ENCODE measurements at regions not wholly inside any gene's neighbourhood (a gene's known extent, or its start where the extent isn't known, plus 50 kb on each side); places are given as distances from the start of the nearest gene placed in this dataset.

DNA sequence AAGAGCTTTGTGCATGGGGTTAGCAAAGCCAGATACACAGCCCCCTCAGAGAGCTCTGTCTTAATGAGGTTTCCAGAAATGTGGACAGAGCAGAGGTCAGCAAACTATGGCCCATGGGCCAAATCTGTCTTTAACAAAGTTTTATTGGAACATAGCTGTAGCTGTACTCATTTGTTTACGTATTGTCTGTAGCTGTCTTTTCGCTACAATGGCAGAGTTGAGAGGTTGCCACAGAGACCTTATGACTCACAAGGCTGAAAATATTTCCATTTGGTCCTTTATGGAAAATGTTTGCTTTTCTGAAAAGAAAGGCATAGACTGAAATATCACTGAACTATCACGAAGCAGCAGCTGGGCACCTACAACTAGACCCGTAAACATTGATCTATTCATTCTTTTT is 841.8 kb downstream of the SLC4A3 start:
- H3K27me3 ChIP-seq = no peaks in the 10 kb centered on the region
- H3K9me3 ChIP-seq = no peaks in the 10 kb centered on the region
- no peaks in the 10 kb centered on the region for H3K4me1 ChIP-seq
- TF ChIP-seq POLR2A (IDR thresholded peaks at IDR 0.05) = no peak
- TF ChIP-seq, protein P1, sequence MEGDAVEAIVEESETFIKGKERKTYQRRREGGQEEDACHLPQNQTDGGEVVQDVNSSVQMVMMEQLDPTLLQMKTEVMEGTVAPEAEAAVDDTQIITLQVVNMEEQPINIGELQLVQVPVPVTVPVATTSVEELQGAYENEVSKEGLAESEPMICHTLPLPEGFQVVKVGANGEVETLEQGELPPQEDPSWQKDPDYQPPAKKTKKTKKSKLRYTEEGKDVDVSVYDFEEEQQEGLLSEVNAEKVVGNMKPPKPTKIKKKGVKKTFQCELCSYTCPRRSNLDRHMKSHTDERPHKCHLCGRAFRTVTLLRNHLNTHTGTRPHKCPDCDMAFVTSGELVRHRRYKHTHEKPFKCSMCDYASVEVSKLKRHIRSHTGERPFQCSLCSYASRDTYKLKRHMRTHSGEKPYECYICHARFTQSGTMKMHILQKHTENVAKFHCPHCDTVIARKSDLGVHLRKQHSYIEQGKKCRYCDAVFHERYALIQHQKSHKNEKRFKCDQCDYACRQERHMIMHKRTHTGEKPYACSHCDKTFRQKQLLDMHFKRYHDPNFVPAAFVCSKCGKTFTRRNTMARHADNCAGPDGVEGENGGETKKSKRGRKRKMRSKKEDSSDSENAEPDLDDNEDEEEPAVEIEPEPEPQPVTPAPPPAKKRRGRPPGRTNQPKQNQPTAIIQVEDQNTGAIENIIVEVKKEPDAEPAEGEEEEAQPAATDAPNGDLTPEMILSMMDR (IDR thresholded peaks at IDR 0.05) = no peak
- H3K27ac ChIP-seq = no peak overlapping the region
- no peak for DNase-seq
- no peaks in the 10 kb centered on the region for H3K36me3 ChIP-seq
- WGBS, 2 donors = 54 to 56% methylated on average over 4 of the region's 4 CpGs
- H3K4me3 ChIP-seq = no peak overlapping the region
- intact Hi-C loops (cut with DNase I) = no loop called here

DNA sequence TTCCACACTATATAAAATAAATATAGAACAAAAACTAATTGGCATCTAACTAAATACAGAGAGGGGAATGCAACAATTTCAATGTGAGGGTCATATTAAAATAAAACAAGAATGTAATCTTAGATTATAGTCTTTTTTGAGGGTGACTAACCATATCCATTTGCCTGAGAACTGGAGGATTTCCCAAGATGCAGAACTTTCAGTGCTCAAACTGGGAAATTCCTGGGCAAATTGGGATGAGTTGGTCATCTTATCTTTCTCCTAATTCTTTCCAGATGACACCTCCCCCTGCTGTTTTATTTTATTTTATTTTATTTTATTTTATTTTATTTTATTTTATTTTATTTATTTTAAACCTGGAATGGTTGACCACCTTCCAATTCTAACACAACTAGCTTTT is 846.2 kb downstream of the SLC4A3 start:
- intact Hi-C loops (cut with DNase I) = no loop called here
- Histone ChIP-seq H3K4me1 (no peaks in the 10 kb centered on the region), H3K36me3 (no peaks in the 10 kb centered on the region), H3K27ac (no peak overlapping the region), H3K9me3 (no peaks in the 10 kb centered on the region), H3K4me3 (no peak overlapping the region), H3K27me3 (no peaks in the 10 kb centered on the region)
- DNase-seq = no peak
- TF ChIP-seq, protein P1 (IDR thresholded peaks at IDR 0.05) = no peak
- no peak for TF ChIP-seq POLR2A (IDR thresholded peaks at IDR 0.05)

DNA sequence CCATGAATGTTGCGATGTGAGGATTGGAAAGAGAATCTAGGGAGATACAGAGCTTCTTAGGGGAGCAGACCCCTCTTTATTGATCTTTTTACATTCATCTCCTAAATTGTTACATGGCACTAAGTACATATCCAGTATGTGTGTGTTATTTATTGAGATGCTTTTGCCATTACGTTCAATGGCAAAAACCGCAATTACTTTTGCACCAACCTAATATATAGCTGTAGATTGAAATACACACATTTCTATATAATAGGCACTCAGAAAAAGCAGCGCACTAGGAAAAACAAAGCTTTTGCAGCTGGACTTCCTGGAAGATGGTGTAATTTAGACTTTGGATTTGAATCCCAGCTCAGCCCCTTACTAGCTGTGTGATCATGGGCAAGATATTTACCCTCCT is 849.4 kb downstream of the SLC4A3 start:
- Histone ChIP-seq H3K9me3 (no peaks in the 10 kb centered on the region), H3K27me3 (no peaks in the 10 kb centered on the region), H3K4me3 (no peak overlapping the region), H3K27ac (no peak overlapping the region), H3K36me3 (no peaks in the 10 kb centered on the region), H3K4me1 (no peaks in the 10 kb centered on the region)
- intact Hi-C loops (cut with DNase I) = no loop called here
- DNase-seq = no peak
- TF ChIP-seq, protein P1 (IDR thresholded peaks at IDR 0.05) = no peak
- no peak for TF ChIP-seq POLR2A (IDR thresholded peaks at IDR 0.05)
- 67 to 83% methylated on average over 4 of the region's 4 CpGs for WGBS, 2 donors

DNA sequence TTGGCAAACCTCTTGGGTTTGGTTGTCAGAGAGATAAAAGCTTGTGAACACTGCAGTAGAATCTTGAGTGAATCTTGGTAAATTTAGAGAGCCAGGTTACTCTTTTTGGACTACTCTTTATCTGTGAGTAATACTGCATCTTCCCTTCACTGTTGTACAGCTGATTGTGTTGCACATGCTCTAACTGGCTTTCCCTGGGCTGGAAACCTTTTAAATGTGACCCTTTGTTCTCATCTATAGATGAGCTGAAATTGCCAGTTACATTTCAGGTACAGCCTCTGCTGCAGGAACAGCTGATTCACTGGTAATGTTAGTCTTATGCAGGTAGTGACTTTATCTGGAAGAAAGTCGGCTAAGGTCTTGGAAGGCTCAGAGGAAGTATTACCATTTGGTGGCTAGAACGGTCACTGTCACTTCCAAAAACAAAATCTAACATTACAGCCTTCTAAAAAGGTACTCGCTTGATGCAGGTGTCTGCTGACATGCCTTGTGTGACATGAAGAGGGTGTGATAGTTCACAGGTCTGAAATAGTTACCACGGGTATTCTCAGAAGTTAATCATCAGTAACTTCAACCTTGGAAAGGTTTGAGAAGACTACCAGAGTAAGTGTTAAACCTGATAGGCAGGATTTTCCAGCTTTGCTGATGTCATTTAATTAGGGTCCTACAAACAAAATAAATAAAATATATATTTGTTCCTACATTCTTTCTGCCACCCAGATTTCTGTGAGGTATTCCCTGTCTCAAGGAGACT is 851.1 kb downstream of the SLC4A3 start:
- Histone ChIP-seq H3K36me3 (no peaks in the 10 kb centered on the region), H3K4me1 (no peaks in the 10 kb centered on the region), H3K4me3 (no peak overlapping the region), H3K27me3 (no peaks in the 10 kb centered on the region), H3K9me3 (no peaks in the 10 kb centered on the region), H3K27ac (no peak overlapping the region)
- TF ChIP-seq POLR2A (IDR thresholded peaks at IDR 0.05) = no peak
- TF ChIP-seq, protein P1 (IDR thresholded peaks at IDR 0.05) = no peak
- intact Hi-C loops (cut with DNase I) = no loop called here
- DNase-seq = no peak
- 64 to 73% methylated on average over 3 to 4 of the region's 4 CpGs for WGBS, 2 donors

DNA sequence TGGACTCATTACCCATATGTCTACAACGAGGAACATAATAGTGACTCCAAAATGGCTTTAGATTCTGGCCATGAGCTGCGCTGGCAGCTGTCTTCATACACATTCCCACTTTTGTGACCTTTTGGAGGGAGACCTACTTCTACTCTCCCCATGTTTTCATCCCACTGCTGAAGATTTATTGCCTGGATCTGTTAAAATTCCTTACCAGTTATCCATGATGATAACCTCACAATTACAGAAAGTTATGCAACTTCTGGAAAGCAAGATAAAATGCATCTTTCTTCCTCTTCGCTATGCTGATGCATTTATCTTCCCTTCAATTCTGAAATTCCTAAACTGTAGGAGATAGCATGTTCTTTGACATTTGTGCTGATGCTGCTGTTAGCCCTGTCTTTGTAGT is 855.3 kb downstream of the SLC4A3 start:
- no peak for DNase-seq
- TF ChIP-seq POLR2A (IDR thresholded peaks at IDR 0.05) = no peak
- Histone ChIP-seq H3K36me3 (no peaks in the 10 kb centered on the region), H3K4me1 (no peaks in the 10 kb centered on the region), H3K27ac (no peak overlapping the region), H3K9me3 (no peaks in the 10 kb centered on the region), H3K4me3 (no peak overlapping the region), H3K27me3 (peaks cover 0 to 5% (median 0%) of the 10 kb centered on the region in 4 donors)
- 82 to 94% methylated on average over 3 of the region's 3 CpGs for WGBS, 2 donors
- intact Hi-C loops (cut with DNase I) = no loop called here

DNA sequence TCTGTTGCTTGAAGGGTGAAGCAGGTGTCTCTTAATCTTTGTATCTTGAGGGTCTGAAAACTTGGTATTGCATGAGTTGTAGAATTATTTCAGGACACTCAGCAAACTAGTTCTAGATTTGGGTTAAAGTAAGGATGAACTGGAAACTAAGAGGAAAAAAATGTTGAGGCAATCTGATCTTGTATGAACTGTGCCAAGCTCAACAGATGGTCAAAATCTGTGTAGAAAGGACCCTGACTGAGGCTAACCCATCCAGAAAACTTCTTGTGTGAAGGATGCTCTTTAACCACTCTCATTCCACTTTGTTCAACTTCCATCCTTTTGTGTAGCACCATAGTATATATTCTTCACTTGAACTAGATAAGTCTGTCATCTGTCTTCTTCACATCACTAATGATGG is 861.7 kb downstream of the SLC4A3 start:
- H3K27ac ChIP-seq = no peak overlapping the region
- TF ChIP-seq, protein P1 (IDR thresholded peaks at IDR 0.05) = no peak
- no peak for TF ChIP-seq POLR2A (IDR thresholded peaks at IDR 0.05)
- peaks cover 0 to 5% (median 0%) of the 10 kb centered on the region in 4 donors for H3K27me3 ChIP-seq
- H3K4me3 ChIP-seq = no peak overlapping the region
- H3K36me3 ChIP-seq = no peaks in the 10 kb centered on the region
- DNase-seq = no peak
- intact Hi-C loops (cut with DNase I) = no loop called here
- no peaks in the 10 kb centered on the region for H3K9me3 ChIP-seq
- peaks cover 0 to 5% (median 0%) of the 10 kb centered on the region in 3 donors for H3K4me1 ChIP-seq
